CD4-positive, alpha-beta T cell treated with Interleukin-6 at 100 ng/mL for 8 hours (primary cell): ENCODE measurements at regions not wholly inside any gene's neighbourhood (a gene's known extent, or its start where the extent isn't known, plus 50 kb on each side); places are given as distances from the start of the nearest gene placed in this dataset.

ENCODE experiments used
- DNase-seq: peaks from one replicate; pipeline ENCODE4 v3.0.0-alpha.2; 2020; ENCODE audit warnings: mixed read lengths, low spot score

DNA sequence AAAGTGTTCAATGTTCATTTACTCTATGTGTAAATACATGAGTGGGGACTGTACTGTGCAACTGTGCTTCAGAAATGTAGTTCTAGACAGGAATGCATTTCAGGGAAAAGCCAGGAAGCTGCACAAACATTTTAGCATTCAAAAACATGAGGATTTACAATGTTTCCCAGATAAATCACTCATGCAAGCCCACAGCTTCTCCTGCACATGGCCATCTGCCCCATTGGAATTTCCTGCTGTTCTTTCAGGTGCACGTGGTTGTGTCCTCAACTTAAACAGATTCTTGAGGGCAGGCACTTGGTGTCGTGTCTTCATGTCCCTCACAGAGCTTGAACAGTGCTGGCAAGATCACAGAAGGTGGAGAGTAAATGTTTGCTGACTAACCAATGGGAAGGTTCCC lies 101.5 kb downstream of the UNC5CL start:
- DNase-seq: no peak

DNA sequence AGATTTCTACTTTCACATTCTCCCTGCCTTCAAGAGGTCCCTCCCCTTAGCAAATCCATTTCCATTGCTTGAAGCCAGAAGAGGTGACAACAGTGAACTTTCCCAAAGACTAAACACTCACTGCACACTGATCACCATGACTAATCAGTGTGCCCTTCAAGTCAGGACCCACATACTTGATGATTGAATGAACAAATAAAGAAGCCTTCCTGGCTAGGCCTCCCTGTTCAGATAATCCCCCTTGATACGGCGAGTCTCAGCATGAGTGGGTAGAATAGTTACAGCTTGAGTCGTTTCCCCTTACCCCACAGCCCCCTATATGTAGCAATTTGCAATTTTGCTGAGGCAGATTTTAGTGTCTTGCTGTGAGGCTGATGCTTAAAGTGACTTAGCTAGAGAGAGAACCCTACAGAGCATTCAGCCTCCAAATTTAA lies 102.2 kb downstream of the UNC5CL start:
- DNase-seq: no peak

DNA sequence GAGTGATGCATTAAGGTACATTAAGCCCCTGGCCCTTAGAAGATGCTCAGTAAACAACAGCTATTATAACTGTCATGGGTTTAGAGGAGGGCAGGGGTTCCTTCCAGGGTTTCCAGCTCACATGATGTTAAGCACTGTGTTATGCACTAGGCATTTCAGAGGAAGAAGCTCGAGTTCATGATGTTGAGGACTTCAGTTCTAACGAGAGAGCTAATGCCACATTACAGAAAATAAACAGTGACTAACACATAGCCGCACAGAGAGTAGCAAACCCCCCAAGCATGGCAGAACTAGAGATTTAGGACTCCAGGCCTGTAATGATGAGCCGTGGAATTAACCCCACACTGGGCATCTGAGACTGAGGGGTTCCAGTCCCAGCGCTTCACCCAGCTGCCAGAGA lies 105.2 kb downstream of the UNC5CL start:
- DNase-seq: no peak

DNA sequence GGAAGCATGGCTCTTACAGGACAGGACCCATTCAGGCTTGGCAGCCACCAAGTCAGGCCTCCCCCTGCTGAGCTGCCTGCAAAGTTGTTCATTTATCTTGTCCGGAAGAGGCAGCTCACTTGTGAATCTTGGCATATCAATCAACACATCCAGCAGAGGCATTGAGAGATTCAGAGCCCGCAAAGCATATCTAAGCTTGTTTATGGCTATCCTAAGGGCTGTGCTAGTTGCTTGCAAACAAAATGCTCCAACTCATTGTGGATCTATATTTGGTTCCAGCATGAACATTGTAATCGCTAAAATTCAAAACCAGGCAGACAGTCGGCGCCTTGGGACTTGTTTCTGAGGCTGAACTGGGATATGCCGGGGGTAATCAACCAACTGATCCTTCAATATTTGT lies 106.1 kb downstream of the UNC5CL start:
- DNase-seq: no peak

DNA sequence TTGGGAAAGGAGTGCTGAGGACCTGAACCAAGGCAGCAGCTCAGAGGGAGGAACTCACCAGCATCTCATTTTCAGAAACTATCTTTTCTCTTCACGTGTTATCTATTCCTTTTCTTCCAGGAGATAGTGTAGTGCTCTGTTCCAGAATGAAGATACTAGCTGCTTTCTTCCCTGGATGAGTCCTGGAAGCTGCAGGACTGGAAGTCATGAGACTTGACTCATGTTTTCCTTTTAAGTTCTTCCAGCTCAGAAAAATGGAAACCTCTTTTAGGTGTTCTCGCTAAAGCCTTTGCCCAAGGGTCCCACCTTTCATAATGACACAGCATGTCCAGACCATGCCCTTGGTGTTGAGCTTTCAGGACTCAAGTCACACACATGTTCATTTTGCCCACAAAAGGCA lies 106.7 kb downstream of the UNC5CL start:
- DNase-seq: no peak

DNA sequence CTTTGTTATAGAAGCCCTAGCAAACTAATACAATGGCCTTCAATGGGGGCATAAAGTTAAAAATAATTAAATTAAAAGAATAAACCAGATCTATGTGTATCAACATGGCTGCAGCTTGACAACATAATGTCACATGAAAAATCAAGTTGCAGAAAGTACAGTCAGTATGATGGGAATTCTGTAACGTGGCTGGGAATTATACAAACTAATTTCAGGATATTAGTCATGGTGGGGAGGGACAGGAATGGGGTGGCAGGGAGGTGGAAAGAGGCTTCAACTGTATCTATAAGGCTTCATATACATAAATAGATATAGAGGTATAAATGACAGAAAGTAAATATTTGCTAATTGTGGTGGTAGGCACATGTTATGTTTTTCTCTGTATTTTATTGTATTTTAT lies 107.1 kb downstream of the UNC5CL start:
- DNase-seq: no peak

DNA sequence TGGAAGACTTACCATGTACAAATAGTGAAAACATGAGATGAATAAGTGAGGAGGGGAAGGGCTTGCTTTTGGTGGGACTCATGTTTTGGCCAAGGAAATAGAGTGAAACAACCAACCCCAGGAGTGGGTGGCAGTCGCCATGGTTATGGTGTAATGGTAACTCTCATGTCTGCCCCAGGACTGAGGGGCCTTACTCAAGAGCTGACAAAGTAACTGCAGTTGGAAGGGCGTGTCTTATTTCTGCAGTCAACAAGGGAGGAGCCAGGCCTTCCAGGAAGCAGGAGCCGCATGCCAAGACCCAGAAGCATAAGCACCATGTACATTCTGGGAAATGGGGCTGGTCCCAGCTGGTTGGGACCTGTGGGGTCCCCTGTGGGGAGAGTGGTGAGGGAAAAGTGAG lies 108.5 kb downstream of the UNC5CL start:
- DNase-seq: no peak

DNA sequence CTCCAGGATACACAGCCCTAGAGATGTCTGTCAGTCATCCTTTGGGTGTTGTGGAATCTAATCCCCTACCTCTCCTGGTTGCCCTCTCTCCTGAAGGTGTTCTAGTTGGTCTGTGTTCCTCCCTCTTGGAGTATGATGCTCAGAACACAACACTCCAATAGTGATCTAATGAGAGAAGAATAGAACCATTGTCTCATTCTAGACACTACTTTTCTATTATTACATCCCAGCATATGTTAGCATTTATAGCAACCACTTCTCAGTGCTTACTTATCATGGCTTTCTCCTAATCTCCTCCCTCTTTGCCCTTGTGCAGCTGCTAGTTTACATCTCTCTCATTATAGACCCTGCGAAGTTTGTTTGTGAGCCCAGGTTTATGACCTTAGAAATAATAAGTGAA lies 109.0 kb downstream of the UNC5CL start:
- DNase-seq: no peak

DNA sequence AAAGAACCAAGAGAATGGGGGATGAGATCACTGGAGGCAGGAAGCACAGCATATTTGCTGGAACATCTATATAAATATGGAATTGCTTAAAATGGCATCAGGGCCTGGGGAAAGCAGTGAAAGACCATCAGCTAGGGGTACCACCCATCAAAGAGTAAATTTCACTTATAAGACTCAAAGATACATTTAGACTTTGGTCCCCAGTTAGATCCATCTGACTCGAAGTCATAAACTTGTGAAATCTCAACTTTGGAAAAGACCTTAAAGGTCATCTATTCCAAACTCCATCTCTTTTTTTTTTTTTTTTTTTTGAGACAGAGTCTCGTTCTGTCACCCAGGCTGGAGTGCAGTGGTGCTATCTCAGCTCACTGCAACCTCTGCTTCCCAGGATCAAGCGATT lies 109.8 kb downstream of the UNC5CL start:
- no peak for DNase-seq

DNA sequence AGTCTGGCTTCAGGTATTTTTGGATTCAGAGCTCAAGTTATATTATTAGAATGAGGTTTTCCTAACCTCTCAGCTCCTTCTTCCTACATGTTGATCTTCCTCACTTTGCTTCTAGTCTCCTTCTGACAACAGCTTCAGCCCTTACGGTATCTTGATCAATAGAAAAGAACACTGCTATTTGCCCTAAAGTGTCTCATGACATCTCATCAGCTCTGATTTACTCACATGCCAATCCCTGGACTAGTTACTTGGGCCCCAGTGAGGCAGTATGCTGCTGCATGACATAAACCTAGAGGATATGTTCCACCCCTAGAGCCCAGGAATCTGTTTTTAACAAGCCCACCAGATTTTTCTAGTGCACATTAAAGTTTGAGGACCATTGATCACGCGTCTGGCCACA lies 110.3 kb downstream of the UNC5CL start:
- no peak for DNase-seq

DNA sequence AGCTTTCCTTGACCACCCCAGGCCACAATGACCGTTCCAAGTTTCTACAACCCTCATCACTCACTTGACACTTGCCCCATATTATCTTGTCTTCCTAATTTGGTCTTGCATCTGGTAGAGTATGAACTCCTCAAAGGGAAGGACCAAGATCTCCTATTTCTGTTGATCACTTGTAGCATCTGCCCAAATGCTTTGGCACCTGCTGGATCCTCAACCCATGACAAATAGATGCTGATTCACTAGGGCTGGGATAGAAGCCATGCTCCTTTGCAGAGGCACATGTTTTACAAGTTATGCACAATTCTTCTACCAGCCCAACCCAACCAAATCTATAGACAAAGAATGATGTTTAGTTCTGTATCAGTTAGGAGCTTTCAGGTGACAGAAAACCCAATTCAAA lies 110.7 kb downstream of the UNC5CL start:
- no peak for DNase-seq

DNA sequence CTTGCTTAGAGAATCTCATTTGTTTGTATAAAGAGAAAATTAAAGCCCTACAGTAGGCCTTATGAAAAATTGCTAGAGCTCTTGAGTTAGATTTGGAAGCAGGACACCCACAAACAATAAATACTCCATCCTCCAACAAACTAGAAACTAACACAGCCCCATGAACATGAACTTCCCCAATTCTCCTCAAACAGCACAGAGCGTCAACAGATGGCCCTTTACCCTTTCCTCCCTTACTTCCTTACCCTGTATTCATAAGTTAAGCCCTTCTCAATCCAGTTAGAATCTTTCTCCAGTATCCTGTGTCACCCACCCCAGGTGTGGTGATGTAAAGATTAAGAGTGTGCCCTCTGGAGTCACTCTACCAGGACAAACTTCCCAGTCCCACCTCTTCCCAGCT lies 113.7 kb downstream of the UNC5CL start:
- DNase-seq: no peak

DNA sequence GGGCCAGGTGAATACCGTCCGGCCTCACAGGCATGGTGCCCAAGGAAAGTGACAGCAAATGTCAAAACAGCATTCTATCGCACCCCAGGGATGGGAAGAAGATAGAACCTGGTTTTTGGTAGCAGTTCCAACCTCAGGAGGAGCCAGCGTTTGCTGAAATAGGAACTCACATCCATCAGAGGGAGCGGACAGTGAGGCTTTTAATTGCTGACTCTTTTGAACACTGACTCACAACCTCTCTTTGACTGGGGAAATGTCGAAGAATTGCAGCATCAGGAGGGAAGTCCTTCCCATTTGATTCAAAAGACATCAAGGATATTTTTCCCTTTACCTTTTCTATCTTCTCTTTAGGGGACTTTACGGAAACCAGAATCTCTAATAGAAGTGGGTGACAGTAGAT lies 114.2 kb downstream of the UNC5CL start:
- no peak for DNase-seq

DNA sequence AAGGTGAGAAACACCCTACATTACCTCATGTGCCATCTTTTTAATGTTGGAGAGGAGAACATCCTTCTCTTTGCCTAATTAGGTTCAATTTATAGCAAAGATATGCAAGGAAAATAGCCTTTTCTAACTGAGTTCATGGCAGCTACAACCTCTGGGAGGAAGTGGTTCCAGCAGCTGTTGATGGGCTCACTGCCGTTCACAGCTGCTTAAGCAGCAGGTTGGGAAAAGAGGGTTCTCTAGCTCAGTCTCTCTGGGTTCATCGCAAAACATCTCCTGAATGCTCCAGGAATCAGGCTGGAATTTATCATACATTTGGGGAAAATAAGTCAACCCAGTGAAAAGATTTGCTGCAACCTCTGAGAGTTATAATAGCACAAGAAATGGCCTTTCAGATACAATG lies 115.1 kb downstream of the UNC5CL start:
- DNase-seq: no peak

DNA sequence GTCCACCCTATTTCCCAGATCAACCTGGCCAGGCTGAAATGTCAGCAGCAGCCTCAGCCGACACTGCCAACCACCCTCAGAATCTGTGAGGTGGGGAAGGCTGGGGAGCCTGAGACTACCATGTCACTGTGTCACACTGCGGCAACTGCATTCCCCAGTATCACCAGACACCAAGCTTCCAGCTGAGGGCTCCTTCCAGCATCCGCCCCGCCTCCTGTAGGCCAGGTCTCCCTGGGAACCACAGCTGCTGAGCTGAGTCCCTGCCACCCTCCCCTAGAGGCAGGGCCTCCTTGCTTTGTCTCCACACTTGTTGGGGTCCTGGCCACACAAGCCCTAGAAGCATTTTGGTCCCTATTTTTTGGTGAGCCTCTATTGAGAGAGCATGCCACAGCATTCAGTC lies 115.7 kb downstream of the UNC5CL start:
- DNase-seq: no peak

DNA sequence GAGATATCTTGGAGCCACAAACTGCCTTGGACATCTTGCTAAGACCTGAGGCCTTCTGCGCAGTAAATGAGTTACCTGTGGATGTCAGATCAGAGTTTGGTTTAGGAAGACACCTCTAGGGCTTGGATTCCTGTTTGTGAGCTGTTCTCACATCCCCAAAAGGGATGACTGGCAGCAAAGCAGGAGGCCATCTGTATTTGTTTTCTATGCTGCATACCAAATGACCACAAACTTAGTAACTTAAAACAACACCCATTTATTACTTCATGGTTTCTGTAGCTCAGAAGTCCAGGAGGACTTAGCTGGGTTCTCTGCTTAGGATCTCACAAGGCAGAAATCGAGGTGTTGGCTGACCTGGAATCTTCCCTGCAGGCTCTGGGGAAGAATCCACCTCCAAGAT lies 116.7 kb downstream of the UNC5CL start:
- no peak for DNase-seq

DNA sequence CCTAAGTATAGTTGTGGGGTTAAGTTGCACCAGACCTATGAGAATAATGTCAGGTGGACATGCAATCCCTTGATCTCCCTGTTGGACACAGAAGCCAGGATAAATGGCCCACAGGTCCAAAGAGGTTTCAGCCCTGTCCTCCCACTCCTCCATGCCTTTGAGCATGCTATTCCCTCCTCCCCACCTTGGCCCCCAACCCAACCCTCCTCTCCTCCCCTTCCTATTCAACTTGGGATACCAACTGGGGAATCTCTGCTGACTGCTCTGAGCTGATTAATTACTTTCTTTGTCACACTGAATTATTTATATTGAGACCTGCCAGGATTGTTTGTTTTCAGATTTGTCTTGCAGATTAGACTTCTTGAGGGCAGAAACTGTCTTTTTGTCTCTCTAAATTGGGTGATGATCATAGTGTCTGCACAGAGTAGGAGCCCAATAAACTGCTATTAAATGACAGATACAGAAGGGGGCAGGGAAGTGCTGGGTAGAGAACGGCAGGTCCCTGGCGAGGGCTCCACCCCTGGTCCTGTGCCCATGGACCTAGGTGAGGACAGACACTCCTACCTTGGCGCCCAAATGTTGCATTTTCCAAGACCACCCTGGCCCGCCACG lies 120.9 kb downstream of the UNC5CL start:
- no peak for DNase-seq

DNA sequence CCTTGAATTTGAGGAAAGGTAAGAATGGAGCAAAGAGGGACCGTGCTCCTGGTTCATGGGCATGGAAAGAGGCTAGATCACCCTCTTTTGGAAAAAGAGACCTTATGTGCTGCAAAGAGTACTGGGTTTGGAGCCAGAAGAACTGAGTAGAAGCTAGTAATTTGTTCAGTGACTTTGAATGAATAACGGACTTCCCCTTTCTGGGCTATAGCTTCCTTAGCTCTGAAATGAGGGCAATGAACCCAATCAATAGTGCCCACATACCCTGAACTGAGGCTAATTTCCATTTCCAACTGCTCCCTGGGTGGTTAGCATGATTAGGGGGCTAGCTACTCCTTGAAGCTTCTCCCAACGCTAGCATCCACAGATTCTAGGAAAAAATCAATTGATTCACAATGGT lies 121.4 kb downstream of the UNC5CL start:
- DNase-seq: no peak

DNA sequence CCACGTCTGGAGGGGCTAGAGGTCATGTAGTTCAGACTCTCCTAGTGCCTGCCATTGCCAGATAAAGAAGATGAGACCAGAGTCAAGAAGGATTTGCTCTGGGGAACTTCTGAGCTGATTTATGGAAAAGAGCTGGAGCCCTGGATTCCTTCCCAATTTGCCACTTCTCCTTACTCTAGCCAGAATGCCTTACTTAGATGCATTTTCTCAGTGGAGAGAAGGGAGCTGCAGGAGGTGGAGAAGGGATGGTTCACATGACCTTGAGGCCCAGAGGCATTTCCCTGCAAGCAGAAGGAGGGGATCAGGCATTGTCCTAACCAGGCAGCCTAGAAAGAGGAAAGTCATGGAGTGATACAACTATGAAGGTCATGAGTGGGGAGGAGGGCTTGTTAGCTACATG lies 122.2 kb downstream of the UNC5CL start:
- no peak for DNase-seq

DNA sequence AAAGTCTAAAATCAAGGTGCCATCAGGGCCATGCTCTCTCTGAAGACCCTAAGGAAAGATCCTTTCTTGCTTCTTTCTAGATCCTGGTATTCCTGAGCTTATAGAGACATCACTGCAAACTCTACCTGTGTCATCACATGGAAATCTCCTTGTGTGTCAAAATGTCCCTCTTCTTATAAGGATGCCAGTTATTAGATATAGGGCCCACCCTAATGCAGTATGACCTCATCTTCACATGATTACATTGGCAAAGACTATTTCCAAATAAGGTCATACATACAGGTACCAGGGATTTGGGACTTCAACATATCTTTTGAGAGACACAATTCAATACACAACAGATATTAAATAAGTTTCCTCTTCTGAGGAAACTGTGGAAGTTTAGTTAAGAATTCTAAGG lies 123.9 kb downstream of the UNC5CL start:
- no peak for DNase-seq

DNA sequence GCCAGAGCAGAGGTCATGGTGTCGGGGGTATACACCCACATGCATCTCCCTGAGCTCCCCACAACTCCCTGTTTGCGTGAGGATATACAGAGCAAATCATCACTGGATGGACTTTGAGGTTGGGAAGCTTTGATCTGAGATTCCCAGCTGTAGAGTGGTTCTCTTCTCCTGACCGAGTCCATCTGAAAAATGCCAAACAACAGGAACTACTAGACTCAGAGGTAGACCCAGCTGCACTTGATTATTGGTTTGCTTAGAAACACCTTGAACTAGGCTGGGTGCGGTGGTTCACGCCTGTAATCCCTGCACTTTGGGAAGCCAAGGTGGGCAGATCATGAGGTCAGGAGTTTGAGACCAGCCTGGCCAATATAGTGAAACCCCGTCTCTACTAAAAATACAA lies 125.0 kb downstream of the UNC5CL start:
- DNase-seq: no peak

DNA sequence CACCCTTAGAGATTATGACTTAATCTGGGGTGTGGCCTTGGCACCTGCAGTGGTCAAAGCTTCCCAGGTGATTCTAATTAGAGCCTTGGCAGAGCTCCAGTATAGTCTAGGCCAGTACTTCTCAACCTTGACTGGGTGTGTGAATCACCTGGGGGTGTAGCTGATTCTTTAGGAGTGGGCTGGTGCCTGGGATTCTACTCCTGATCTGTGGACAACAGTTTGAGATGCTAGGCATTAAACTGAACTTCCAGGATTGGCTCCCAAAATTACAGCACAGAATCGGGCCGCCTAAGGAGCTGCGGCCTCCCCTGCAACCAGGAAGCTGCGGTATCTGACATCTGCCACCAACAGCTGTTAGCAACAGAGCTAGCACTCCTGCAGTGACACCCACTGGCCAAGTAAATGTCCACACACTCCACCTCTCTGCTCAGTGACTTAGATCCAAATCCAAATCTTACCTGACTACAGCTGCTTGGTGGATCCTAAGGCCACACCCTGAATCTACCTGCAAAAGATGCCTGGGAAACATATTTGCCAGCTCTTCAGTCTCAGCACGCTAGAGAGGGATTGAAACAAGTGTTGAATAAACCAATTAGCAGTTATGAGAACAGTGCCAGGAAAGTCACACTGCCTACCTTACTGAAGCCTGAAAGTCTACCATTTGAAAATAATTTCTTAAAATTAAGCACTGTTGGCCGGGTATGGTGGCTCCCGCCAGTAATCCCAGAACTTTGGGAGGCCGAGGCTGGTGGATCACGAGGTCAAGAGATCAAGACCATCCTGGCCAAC lies 126.7 kb downstream of the UNC5CL start:
- DNase-seq: no peak

DNA sequence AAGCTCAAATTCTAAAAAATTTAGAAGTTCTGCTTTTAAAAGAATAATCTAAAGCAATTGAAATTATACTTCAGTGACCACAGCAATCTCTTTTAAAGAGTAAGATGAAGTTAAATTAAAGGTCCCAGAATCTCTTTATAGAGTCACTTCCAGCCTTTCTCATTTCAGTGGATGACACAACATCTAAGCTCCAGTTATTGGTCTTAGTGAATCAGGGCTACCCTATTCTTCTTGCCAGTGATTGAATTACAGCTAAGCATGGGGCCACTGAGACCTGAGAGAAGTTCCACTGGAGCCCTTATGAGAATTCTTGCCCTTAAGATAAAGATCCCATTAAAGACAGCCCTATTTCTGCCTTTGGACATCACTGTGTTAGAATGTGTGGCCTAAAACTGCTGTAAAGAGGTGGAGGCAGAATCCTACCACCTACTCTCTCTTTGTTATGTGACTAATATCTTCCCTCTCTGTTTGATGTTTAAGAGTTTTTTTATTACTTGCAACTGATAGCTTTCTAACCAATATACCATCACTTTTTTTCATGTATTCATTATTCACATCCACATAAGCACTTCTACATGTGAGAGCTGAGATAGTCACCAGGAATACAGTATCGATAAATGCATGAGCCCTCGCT lies 128.6 kb downstream of the UNC5CL start:
- DNase-seq: no peak

DNA sequence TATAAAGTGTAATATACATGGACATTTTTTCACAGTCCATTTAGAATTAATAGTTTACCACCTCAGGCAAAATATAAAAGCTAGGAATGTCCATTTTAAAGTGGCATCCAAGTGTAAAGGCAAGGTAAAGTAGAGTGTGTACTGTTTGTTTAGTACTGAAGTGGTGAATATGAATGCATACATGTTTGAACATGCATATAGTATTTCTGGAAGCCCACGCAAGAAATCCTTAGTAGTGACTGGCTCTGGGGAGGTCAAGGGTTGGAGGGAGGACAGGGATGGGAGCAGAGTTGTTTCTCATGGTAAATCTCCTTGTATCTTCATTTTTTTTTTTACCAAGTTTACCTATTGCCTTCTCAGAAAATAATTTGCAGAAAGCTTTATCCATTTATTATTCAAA lies 129.2 kb downstream of the UNC5CL start:
- no peak for DNase-seq
